Stimulated activated CD4-positive, alpha-beta T cell treated with anti-CD3 and anti-CD28 coated beads, Interleukin-15, amount 100 ng/mL, for 48 hours (primary cell): ENCODE measurements at regions not wholly inside any gene's neighbourhood (a gene's known extent, or its start where the extent isn't known, plus 50 kb on each side); places are given as distances from the start of the nearest gene placed in this dataset.
"Not testable (repeated sequence)": the region's sequence is repeated elsewhere in the genome, so short reads cannot be mapped to it uniquely, and the experiment has no call there.

ENCODE experiments used
- DNase-seq, 2 donors: peaks; one replicate each; pipeline ENCODE4 v3.0.0-alpha.2; 2020; ENCODE audit warnings: low read depth in 2 of 2

GRCh38 chr16:13453938-13454553, 465.9 kb upstream of the ERCC4 start:
- DNase-seq = no peak

GRCh38 chr16:13463619-13464018, 456.3 kb upstream of the ERCC4 start:
- DNase-seq = no peak

GRCh38 chr16:13471036-13471435, 448.9 kb upstream of the ERCC4 start:
- DNase-seq = no peak

GRCh38 chr16:13478991-13479390, 441.0 kb upstream of the ERCC4 start:
- DNase-seq = no peak

- no peak for DNase-seq
Observed at GRCh38 chr16:13479549-13479948, 440.4 kb upstream of the ERCC4 start.

GRCh38 chr16:13480801-13481200, 439.2 kb upstream of the ERCC4 start:
- no peak for DNase-seq

- DNase-seq = no peak
Observed at GRCh38 chr16:13483121-13483520, 436.8 kb upstream of the ERCC4 start.

GRCh38 chr16:13489416-13489815, 430.5 kb upstream of the ERCC4 start:
- DNase-seq = not testable (repeated sequence)

GRCh38 chr16:13492046-13492445, 427.9 kb upstream of the ERCC4 start:
- DNase-seq = no peak

GRCh38 chr16:13503960-13504635, 415.9 kb upstream of the ERCC4 start:
- DNase-seq = no peak

- DNase-seq = no peak
Observed at GRCh38 chr16:13507530-13507929, 412.4 kb upstream of the ERCC4 start.

- no peak for DNase-seq
Observed at GRCh38 chr16:13510425-13511151, 409.4 kb upstream of the ERCC4 start.

GRCh38 chr16:13517841-13518240, 402.1 kb upstream of the ERCC4 start:
- no peak for DNase-seq

- DNase-seq = no peak
Observed at GRCh38 chr16:13519871-13520270, 400.1 kb upstream of the ERCC4 start.

GRCh38 chr16:13521356-13521755, 398.6 kb upstream of the ERCC4 start:
- DNase-seq = no peak

GRCh38 chr16:13527332-13527731, 392.6 kb upstream of the ERCC4 start:
- no peak for DNase-seq

- no peak for DNase-seq
Observed at GRCh38 chr16:13528691-13529090, 391.3 kb upstream of the ERCC4 start.

- no peak for DNase-seq
Observed at GRCh38 chr16:13529193-13529982, 390.6 kb upstream of the ERCC4 start.

GRCh38 chr16:13540771-13541170, 379.2 kb upstream of the ERCC4 start:
- DNase-seq = no peak

- no peak for DNase-seq
Observed at GRCh38 chr16:13542284-13542683, 377.7 kb upstream of the ERCC4 start.

GRCh38 chr16:13543850-13544249, 376.1 kb upstream of the ERCC4 start:
- no peak for DNase-seq

GRCh38 chr16:13545271-13545670, 374.7 kb upstream of the ERCC4 start:
- DNase-seq = no peak
